H9 (cell line): ENCODE measurements at regions not wholly inside any gene's neighbourhood (a gene's known extent, or its start where the extent isn't known, plus 50 kb on each side); places are given as distances from the start of the nearest gene placed in this dataset.
"Not testable (repeated sequence)": the region's sequence is repeated elsewhere in the genome, so short reads cannot be mapped to it uniquely, and the experiment has no call there.

Source experiments
- DNase-seq: peaks from one replicate; pipeline ENCODE4 v3.0.0-alpha.2; 2017
- H2AFZ ChIP-seq: one replicate; pipeline ENCODE4 v1.6.1; 2013; ENCODE audit warnings: mild to moderate bottlenecking, low read length, control low read depth, moderate library complexity
- H2AK5ac ChIP-seq: 2 replicates; pipeline ENCODE4 v1.6.1; 2013; ENCODE audit warnings: low read length, control low read depth, mixed read lengths; ENCODE audit not compliant: insufficient read length
- H2BK120ac ChIP-seq: one replicate; pipeline ENCODE4 v1.6.1; 2013; ENCODE audit warnings: low read depth, mild to moderate bottlenecking, low read length, control low read depth, inconsistent platforms; ENCODE audit not compliant: poor library complexity, severe bottlenecking
- H2BK12ac ChIP-seq: 2 replicates; pipeline ENCODE4 v1.6.1; 2013; ENCODE audit warnings: low read length, control low read depth, mixed read lengths, low read depth; ENCODE audit not compliant: insufficient read length
- H2BK15ac ChIP-seq: 2 replicates; pipeline ENCODE4 v1.6.1; 2013; ENCODE audit warnings: low read depth, low read length, control low read depth
- H2BK20ac ChIP-seq: one replicate; pipeline ENCODE4 v1.6.1; 2013; ENCODE audit warnings: low read depth, mild to moderate bottlenecking, low read length, control low read depth, inconsistent platforms; ENCODE audit not compliant: poor library complexity, severe bottlenecking
- H2BK5ac ChIP-seq: 2 replicates; pipeline ENCODE4 v1.6.1; 2013; ENCODE audit warnings: low read length, control low read depth, mixed read lengths; ENCODE audit not compliant: insufficient read length
- H3K14ac ChIP-seq: 2 replicates; pipeline ENCODE4 v1.6.1; 2013; ENCODE audit warnings: low read length, control low read depth; ENCODE audit not compliant: insufficient read depth
- H3K18ac ChIP-seq: 2 replicates; pipeline ENCODE4 v1.6.1; 2013; ENCODE audit warnings: low read depth, mild to moderate bottlenecking, mixed read lengths, low read length, control low read depth; ENCODE audit not compliant: insufficient read length
- H3K23ac ChIP-seq: 2 replicates; pipeline ENCODE4 v1.6.1; 2013; ENCODE audit warnings: low read length, control low read depth, mixed read lengths, low read depth; ENCODE audit not compliant: insufficient read length
- H3K23me2 ChIP-seq: 2 replicates; pipeline ENCODE4 v1.6.1; 2013; ENCODE audit warnings: low read depth, mild to moderate bottlenecking, mixed read lengths, low read length, control low read depth; ENCODE audit not compliant: insufficient read length, poor library complexity, severe bottlenecking
- H3K27ac ChIP-seq: 2 replicates; pipeline ENCODE4 v1.5.1; 2013; ENCODE audit warnings: low read length, control low read depth, mixed read lengths, low read depth; ENCODE audit not compliant: insufficient read length
- H3K27me3 ChIP-seq: 2 replicates; pipeline ENCODE4 v1.6.1; 2013; ENCODE audit warnings: low read length, control low read depth, inconsistent platforms; ENCODE audit not compliant: insufficient read depth
- H3K4ac ChIP-seq: 2 replicates; pipeline ENCODE4 v1.6.1; 2013; ENCODE audit warnings: low read depth, mild to moderate bottlenecking, control low read depth, inconsistent platforms, low read length, moderate library complexity
- H3K4me1 ChIP-seq: 2 replicates; pipeline ENCODE4 v1.6.1; 2013; ENCODE audit warnings: low read length, control low read depth, inconsistent platforms; ENCODE audit not compliant: insufficient read depth
- H3K4me2 ChIP-seq: 2 replicates; pipeline ENCODE4 v1.6.1; 2013; ENCODE audit warnings: low read length, control low read depth, mixed read lengths; ENCODE audit not compliant: insufficient read length, insufficient read depth
- H3K56ac ChIP-seq: 2 replicates; pipeline ENCODE4 v1.6.1; 2013; ENCODE audit warnings: low read depth, mild to moderate bottlenecking, mixed read lengths, low read length, control low read depth; ENCODE audit not compliant: insufficient read length
- H3K79me1 ChIP-seq: 2 replicates; pipeline ENCODE4 v1.6.1; 2013; ENCODE audit warnings: low read depth, mild to moderate bottlenecking, moderate library complexity, low read length, control low read depth, inconsistent platforms; ENCODE audit not compliant: insufficient read depth, poor library complexity, severe bottlenecking
- H3K79me2 ChIP-seq: 2 replicates; pipeline ENCODE4 v1.6.1; 2013; ENCODE audit warnings: low read length, control low read depth, inconsistent platforms; ENCODE audit not compliant: insufficient read depth
- H3K9ac ChIP-seq: 2 replicates; pipeline ENCODE4 v1.6.1; 2013; ENCODE audit warnings: low read length, control low read depth, mixed read lengths; ENCODE audit not compliant: insufficient read length; ENCODE audit errors: extremely low read depth
- H3K9me3 ChIP-seq: one replicate; pipeline ENCODE4 v1.6.1; 2013; ENCODE audit warnings: low read depth, low read length, inconsistent platforms; ENCODE audit not compliant: control insufficient read depth
- H3T11ph ChIP-seq: one replicate; pipeline ENCODE4 v1.6.1; 2013; ENCODE audit warnings: mild to moderate bottlenecking, low read length, control low read depth, inconsistent platforms
- H4K20me1 ChIP-seq: one replicate; pipeline ENCODE4 v1.6.1; 2013; ENCODE audit not compliant: control insufficient read depth, insufficient read length, insufficient read depth
- H4K5ac ChIP-seq: 2 replicates; pipeline ENCODE4 v1.6.1; 2013; ENCODE audit warnings: low read depth, mild to moderate bottlenecking, mixed read lengths, low read length, control low read depth; ENCODE audit not compliant: insufficient read length
- H4K8ac ChIP-seq: replicated peaks from 2 replicates; pipeline ENCODE4 v1.6.1; 2013; ENCODE audit warnings: low read length, control low read depth, mixed read lengths, low read depth; ENCODE audit not compliant: insufficient read length
- H4K91ac ChIP-seq: 2 replicates; pipeline ENCODE4 v1.6.1; 2013; ENCODE audit warnings: low read depth, mild to moderate bottlenecking, moderate library complexity, mixed read lengths, low read length, control low read depth; ENCODE audit not compliant: insufficient read length
- H3K27ac Mint-ChIP-seq, 3 experiments: 2 replicates in 2 of 3; 3 replicates in 1 of 3; pipeline ENCODE4 v1.8.0; 2020 to 2021; ENCODE audit warnings: mixed read lengths in 3 of 3, mild to moderate bottlenecking in 1 of 3, moderate library complexity in 1 of 3
- H3K27me3 Mint-ChIP-seq: 2 replicates; pipeline ENCODE4 v1.8.0; 2021; ENCODE audit warnings: low read depth, mild to moderate bottlenecking, moderate library complexity, mixed read lengths
- H3K36me3 Mint-ChIP-seq, 3 experiments: 2 replicates in 2 of 3; 3 replicates in 1 of 3; pipeline ENCODE4 v1.8.0; 2020 to 2021; ENCODE audit warnings: low read depth in 3 of 3, mixed read lengths in 3 of 3; ENCODE audit not compliant: insufficient read depth in 1 of 3
- H3K4me1 Mint-ChIP-seq, 2 experiments: 2 replicates each; pipeline ENCODE4 v1.8.0; 2020; ENCODE audit warnings: mixed read lengths in 2 of 2
- H3K4me3 Mint-ChIP-seq, 2 experiments: 2 replicates in 1 of 2; 3 replicates in 1 of 2; pipeline ENCODE4 v1.8.0; 2020 to 2021; ENCODE audit warnings: mild to moderate bottlenecking in 2 of 2, mixed read lengths in 2 of 2, moderate library complexity in 1 of 2
- H3K9me3 Mint-ChIP-seq, 2 experiments: 2 replicates in 1 of 2; 3 replicates in 1 of 2; pipeline ENCODE4 v1.8.0; 2020; ENCODE audit warnings: mild to moderate bottlenecking in 2 of 2, mixed read lengths in 2 of 2, moderate library complexity in 1 of 2
- WGBS: extraction: QIAGEN DNeasy Blood & Tissue Kit; methylation state at CpG from one replicate; pipeline ENCODE4 v1.1.7; 2013; ENCODE audit warnings: missing lambda C conversion rate, low lambda C conversion rate, mixed read lengths; ENCODE audit not compliant: insufficient read length; ENCODE audit errors: extremely low coverage; 5-methylcytosine and 5-hydroxymethylcytosine counted together
- TF ChIP-seq, protein P1 (sequence below): fragments of 200-600 bp; sonication (generic); conservative IDR thresholded peaks from 3 replicates; pipeline ENCODE4 v1.8.0; 2021; ENCODE audit warnings: antibody characterized with exemption, mild to moderate bottlenecking

DNA sequence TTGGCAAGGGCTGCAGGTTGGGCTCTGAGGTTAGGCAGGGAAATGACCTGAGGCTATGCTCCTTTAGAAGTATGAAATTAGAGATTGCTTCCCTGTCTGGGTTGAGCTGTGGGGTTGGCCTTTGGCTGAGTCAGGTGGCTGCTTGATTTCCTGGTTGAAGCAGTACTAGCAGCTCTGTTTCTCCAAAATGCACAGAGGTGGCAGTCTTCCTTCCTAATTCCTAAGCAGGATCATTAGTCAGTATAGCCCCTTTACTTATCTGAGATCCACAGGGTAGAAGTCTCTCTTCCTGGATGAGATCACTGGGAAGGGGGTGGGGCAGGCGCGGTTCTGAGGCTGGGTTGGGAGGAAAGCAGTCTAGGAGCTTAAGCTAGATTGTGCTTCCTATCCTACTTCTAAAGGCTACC is 1917.5 kb downstream of the LRRC4C start:
- no peaks in the 10 kb centered on the region for H3K27me3 Mint-ChIP-seq
- Histone ChIP-seq H3K79me2 (no peaks in the 10 kb centered on the region), H4K20me1 (no peaks in the 10 kb centered on the region), H3K23ac (no peak overlapping the region), H3K4me2 (no peak overlapping the region), H4K8ac (no peak overlapping the region), H2AK5ac (no peak overlapping the region), H3K27me3 (no peaks in the 10 kb centered on the region), H2BK5ac (no peak overlapping the region), H3K9ac (no peak overlapping the region), H3K4ac (no peak overlapping the region), H2AFZ (no peak overlapping the region), H4K91ac (no peak overlapping the region), H3K23me2 (no peaks in the 10 kb centered on the region), H2BK15ac (no peak overlapping the region), H4K5ac (no peak overlapping the region), H3T11ph (no peak overlapping the region), H2BK12ac (no peak overlapping the region), H2BK120ac (no peak overlapping the region), H3K27ac (no peak overlapping the region), H3K9me3 (no peaks in the 10 kb centered on the region), H3K4me1 (no peaks in the 10 kb centered on the region), H3K18ac (no peak overlapping the region), H2BK20ac (no peak overlapping the region), H3K79me1 (no peaks in the 10 kb centered on the region), H3K14ac (no peak overlapping the region), H3K56ac (no peak overlapping the region)
- H3K36me3 Mint-ChIP-seq, result no peaks in the 10 kb centered on the region
- peak; percentile 45 for DNase-seq
- peaks cover 5 to 9% of the 10 kb centered on the region in 2 experiments; a peak in 3 of 4 replicates for H3K4me1 Mint-ChIP-seq
- TF ChIP-seq, protein P1, sequence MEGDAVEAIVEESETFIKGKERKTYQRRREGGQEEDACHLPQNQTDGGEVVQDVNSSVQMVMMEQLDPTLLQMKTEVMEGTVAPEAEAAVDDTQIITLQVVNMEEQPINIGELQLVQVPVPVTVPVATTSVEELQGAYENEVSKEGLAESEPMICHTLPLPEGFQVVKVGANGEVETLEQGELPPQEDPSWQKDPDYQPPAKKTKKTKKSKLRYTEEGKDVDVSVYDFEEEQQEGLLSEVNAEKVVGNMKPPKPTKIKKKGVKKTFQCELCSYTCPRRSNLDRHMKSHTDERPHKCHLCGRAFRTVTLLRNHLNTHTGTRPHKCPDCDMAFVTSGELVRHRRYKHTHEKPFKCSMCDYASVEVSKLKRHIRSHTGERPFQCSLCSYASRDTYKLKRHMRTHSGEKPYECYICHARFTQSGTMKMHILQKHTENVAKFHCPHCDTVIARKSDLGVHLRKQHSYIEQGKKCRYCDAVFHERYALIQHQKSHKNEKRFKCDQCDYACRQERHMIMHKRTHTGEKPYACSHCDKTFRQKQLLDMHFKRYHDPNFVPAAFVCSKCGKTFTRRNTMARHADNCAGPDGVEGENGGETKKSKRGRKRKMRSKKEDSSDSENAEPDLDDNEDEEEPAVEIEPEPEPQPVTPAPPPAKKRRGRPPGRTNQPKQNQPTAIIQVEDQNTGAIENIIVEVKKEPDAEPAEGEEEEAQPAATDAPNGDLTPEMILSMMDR, result no peak
- H3K4me3 Mint-ChIP-seq, result no peak overlapping the region
- peaks cover 2 to 4% of the 10 kb centered on the region in 2 experiments; a peak in 4 of 5 replicates for H3K9me3 Mint-ChIP-seq
- WGBS, result no CpG with 5 or more reads among the region's 2 CpGs
- peak overlapping the region in 1 of 3 experiments; percentile 68; a peak in 1 of 7 replicates for H3K27ac Mint-ChIP-seq

DNA sequence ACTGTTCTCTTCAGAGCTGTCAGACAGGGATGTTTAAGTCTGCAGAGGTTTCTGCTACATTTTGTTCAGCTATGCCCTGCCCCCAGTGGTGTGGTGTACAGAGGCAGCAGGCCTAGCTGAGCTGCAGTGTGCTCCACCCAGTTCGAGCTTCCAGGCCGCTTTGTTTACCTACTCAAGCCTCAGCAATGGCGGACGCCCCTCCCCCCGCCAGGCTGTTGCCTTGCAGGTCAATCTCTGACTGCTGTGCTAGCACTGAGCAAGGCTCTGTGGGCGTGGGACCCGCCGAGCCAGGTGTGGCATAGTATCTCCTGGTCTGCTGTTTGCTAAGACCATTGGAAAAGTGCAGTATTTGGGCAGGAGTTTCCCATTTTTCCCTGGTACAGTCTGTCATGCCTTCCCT is 1923.1 kb downstream of the LRRC4C start:
- not testable (repeated sequence) for H3K27me3 ChIP-seq, H3K27me3 Mint-ChIP-seq, H3K4me3 Mint-ChIP-seq, H3K4ac ChIP-seq, H2AFZ ChIP-seq, H2BK20ac ChIP-seq, H3K23ac ChIP-seq, H3K79me2 ChIP-seq, H2BK12ac ChIP-seq, H3T11ph ChIP-seq, H3K56ac ChIP-seq, H3K4me1 Mint-ChIP-seq, H3K27ac ChIP-seq, H4K20me1 ChIP-seq, H4K91ac ChIP-seq, H3K27ac Mint-ChIP-seq, H2BK120ac ChIP-seq, H3K18ac ChIP-seq, H3K4me2 ChIP-seq, H3K9ac ChIP-seq, H3K36me3 Mint-ChIP-seq, H3K79me1 ChIP-seq, H3K14ac ChIP-seq, H3K9me3 ChIP-seq, H3K4me1 ChIP-seq, H2BK15ac ChIP-seq, H4K5ac ChIP-seq, H4K8ac ChIP-seq, H3K23me2 ChIP-seq, H2BK5ac ChIP-seq, H2AK5ac ChIP-seq
- no CpG with 5 or more reads among the region's 8 CpGs for WGBS
- H3K9me3 Mint-ChIP-seq, result peaks cover 12 to 22% of the 10 kb centered on the region in 2 experiments
- peak; percentile 30 for DNase-seq
